Gastrocnemius medialis (tissue), 4 donors: ENCODE measurements at regions not wholly inside any gene's neighbourhood (a gene's known extent, or its start where the extent isn't known, plus 50 kb on each side); places are given as distances from the start of the nearest gene placed in this dataset.

ENCODE experiments used
- ATAC-seq, 2 donors: fragments of 150-250 bp; one replicate each; pipeline ENCODE4 v1.9.1; 2016
- DNase-seq, 2 donors: peaks; one replicate each; pipeline ENCODE4 v3.0.0-alpha.2; 2019
- H3K27ac ChIP-seq, 4 donors: fragments of 200-600 bp; sonication (generic); 1 replicate in 1 of 4; 2 replicates in 3 of 4; pipeline ENCODE4 v1.5.1; 2016 to 2018; ENCODE audit warnings: mild to moderate bottlenecking in 2 of 4, moderate library complexity in 1 of 4
- H3K27me3 ChIP-seq, 3 donors: fragments of 200-600 bp; sonication (generic) in 2 of 3; 1 replicate in 1 of 3; 2 replicates in 2 of 3; pipeline versions ENCODE4 v1.5.1 to v1.6.0; 2016 to 2019; ENCODE audit warnings: mild to moderate bottlenecking in 1 of 3, moderate library complexity in 1 of 3
- H3K36me3 ChIP-seq, 2 donors: fragments of 200-600 bp; sonication (generic) in 1 of 2; one replicate each; pipeline ENCODE4 v1.5.1; 2017 to 2018
- H3K4me1 ChIP-seq, 2 donors: fragments of 200-600 bp; sonication (generic) in 1 of 2; one replicate each; pipeline ENCODE4 v1.5.1; 2016 to 2017; ENCODE audit warnings: mild to moderate bottlenecking in 2 of 2
- H3K4me3 ChIP-seq, 4 donors: fragments of 200-600 bp; sonication (generic) in 3 of 4; 1 replicate in 1 of 4; 2 replicates in 3 of 4; pipeline ENCODE4 v1.5.1; 2016 to 2019; ENCODE audit warnings: mild to moderate bottlenecking in 2 of 4
- H3K9me3 ChIP-seq, 3 donors: fragments of 200-600 bp; sonication (generic) in 2 of 3; 1 replicate in 1 of 3; 2 replicates in 2 of 3; pipeline ENCODE4 v1.5.1; 2016 to 2019
- CTCF ChIP-seq, 5 experiments: fragments of 450-650 bp in 3 of 5; fragments of 200-600 bp in 2 of 5; sonication (generic) in 2 of 5; IDR thresholded peaks in 4 of 5; conservative IDR thresholded peaks in 1 of 5; 1 replicate in 4 of 5; 2 replicates in 1 of 5; pipeline ENCODE4 v1.5.1; 2016 to 2019; ENCODE audit warnings: antibody characterized with exemption in 5 of 5, mild to moderate bottlenecking in 3 of 5, moderate library complexity in 3 of 5
- POLR2A ChIP-seq, 2 donors: fragments of 450-650 bp; IDR thresholded peaks; one replicate each; pipeline ENCODE4 v1.6.1; 2017; ENCODE audit warnings: antibody characterized with exemption in 2 of 2, mild to moderate bottlenecking in 2 of 2, moderate library complexity in 2 of 2
- in situ Hi-C, 4 donors: fragments of 200-750 bp; cut with MboI; loops; one replicate each; pipeline versions ENCODE4 v1.15.0 to v1.8.0; 2017; ENCODE audit warnings: low sequenced_read_pairs in 4 of 4
- intact Hi-C: fragments of 100-400 bp; cut with DNase I; formaldehyde crosslinking; loops from one replicate; pipeline ENCODE4 v1.15.1; 2023; ENCODE audit warnings: low total_unique reads

- no peak for DNase-seq
- Histone ChIP-seq H3K36me3 (no peaks in the 10 kb centered on the region), H3K27me3 (no peaks in the 10 kb centered on the region), H3K4me1 (no peaks in the 10 kb centered on the region), H3K27ac (no peak overlapping the region), H3K9me3 (no peaks in the 10 kb centered on the region), H3K4me3 (no peak overlapping the region)
- intact Hi-C loops: no loop called here
- TF ChIP-seq CTCF (IDR thresholded peaks at IDR 0.05 in 4 of 5, conservative IDR thresholded peaks at IDR 0.05 in 1 of 5) (no peak), POLR2A (IDR thresholded peaks at IDR 0.05) (no peak)
- in situ Hi-C loops: no loop called here
- ATAC-seq: no peak
Measured at GRCh38 chr9:38183994-38184568, 115.1 kb upstream of the SHB start.

GRCh38 chr9:38182321-38182720 is 113.3 kb upstream of the SHB start:
- Histone ChIP-seq H3K4me1 (no peaks in the 10 kb centered on the region), H3K4me3 (no peak overlapping the region), H3K27me3 (no peaks in the 10 kb centered on the region), H3K9me3 (no peaks in the 10 kb centered on the region), H3K36me3 (no peaks in the 10 kb centered on the region), H3K27ac (no peak overlapping the region)
- no peak for DNase-seq
- intact Hi-C loops (no loop called here), in situ Hi-C loops (no loop called here)
- ATAC-seq: no peak
- no peak for TF ChIP-seq CTCF (IDR thresholded peaks at IDR 0.05 in 4 of 5, conservative IDR thresholded peaks at IDR 0.05 in 1 of 5)
- TF ChIP-seq POLR2A (IDR thresholded peaks at IDR 0.05): no peak

- no peak for TF ChIP-seq CTCF (IDR thresholded peaks at IDR 0.05 in 4 of 5, conservative IDR thresholded peaks at IDR 0.05 in 1 of 5)
- no peak for TF ChIP-seq POLR2A (IDR thresholded peaks at IDR 0.05)
Measured at GRCh38 chr9:38181866-38182265, 112.8 kb upstream of the SHB start.

GRCh38 chr9:38181232-38181631 is 112.2 kb upstream of the SHB start:
- no peak overlapping the region for H3K4me3 ChIP-seq
- no peak for DNase-seq
- H3K27ac ChIP-seq: no peak overlapping the region
- TF ChIP-seq POLR2A (IDR thresholded peaks at IDR 0.05): no peak
- TF ChIP-seq CTCF (IDR thresholded peaks at IDR 0.05 in 4 of 5, conservative IDR thresholded peaks at IDR 0.05 in 1 of 5): no peak
- ATAC-seq: no peak
- no peaks in the 10 kb centered on the region for H3K36me3 ChIP-seq
- in situ Hi-C loops: no loop called here
- intact Hi-C loops: no loop called here
- no peaks in the 10 kb centered on the region for H3K4me1 ChIP-seq
- no peaks in the 10 kb centered on the region for H3K9me3 ChIP-seq
- no peaks in the 10 kb centered on the region for H3K27me3 ChIP-seq

More at GRCh38 chr9:38181866-38182265, 112.8 kb upstream of the SHB start:
- in situ Hi-C loops: no loop called here
- Histone ChIP-seq H3K4me1 (no peaks in the 10 kb centered on the region), H3K27me3 (no peaks in the 10 kb centered on the region), H3K36me3 (no peaks in the 10 kb centered on the region), H3K9me3 (no peaks in the 10 kb centered on the region), H3K4me3 (no peak overlapping the region), H3K27ac (no peak overlapping the region)
- ATAC-seq: no peak
- DNase-seq: no peak
- intact Hi-C loops: no loop called here

- Histone ChIP-seq H3K27ac (no peak overlapping the region), H3K4me3 (no peak overlapping the region), H3K36me3 (no peaks in the 10 kb centered on the region), H3K4me1 (no peaks in the 10 kb centered on the region), H3K27me3 (no peaks in the 10 kb centered on the region), H3K9me3 (no peaks in the 10 kb centered on the region)
- intact Hi-C loops: no loop called here
- no peak for TF ChIP-seq POLR2A (IDR thresholded peaks at IDR 0.05)
- in situ Hi-C loops: no loop called here
- ATAC-seq: no peak
- no peak for DNase-seq
Measured at GRCh38 chr9:38180656-38181055, 111.6 kb upstream of the SHB start.
